ENCODE measurements at regions not wholly inside any gene's neighbourhood (a gene's known extent, or its start where the extent isn't known, plus 50 kb on each side); places are given as distances from the start of the nearest gene placed in this dataset.

DNA sequence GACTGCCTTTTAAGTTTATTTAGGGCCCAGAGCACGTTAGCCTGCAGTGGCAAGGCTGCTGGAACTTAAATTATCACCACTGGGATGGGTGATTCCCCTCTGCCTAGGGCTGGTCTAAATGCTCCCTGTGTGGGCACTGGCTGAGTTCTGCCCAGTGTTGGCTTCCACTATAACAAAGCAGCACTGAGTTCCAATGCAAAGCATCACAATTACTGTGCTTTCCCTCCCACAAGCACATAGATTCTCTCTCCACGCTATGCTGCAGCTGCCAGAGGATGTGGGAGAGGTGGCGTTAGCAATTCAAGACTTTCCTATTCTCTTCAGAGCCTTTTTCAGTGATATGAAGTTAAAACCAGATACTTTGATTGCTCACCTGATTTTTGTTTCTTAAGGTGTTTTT, 328.9 kb upstream of the DDX18 start:
- 60% methylated on average over 3 of the region's 3 CpGs for WGBS

DNA sequence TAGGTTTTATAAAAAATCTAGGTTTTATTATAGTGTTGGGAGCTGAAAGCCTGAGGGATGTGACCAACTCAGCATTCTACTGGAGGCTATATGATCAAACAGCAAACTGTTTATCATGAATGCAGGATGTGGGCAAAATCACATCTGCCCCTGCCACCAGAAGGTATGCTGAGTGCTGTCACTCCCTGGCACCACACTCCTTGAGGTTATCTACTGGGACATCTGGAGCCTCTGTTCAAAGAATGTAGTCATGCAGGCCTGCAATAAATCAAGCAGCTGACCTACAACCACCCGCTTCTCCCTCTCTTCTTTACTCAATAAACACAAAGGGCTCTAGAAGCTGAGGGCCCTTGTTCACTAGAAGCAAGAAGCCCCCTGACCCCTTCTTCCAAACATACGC, 328.4 kb upstream of the DDX18 start:
- no peak for TF ChIP-seq GABPA (IDR thresholded peaks at IDR 0.05 in 1 of 2, conservative IDR thresholded peaks at IDR 0.05 in 1 of 2)
- TF ChIP-seq JUND (IDR thresholded peaks at IDR 0.05): no peak
- TF ChIP-seq YY1 (IDR thresholded peaks at IDR 0.05): no peak
- TF ChIP-seq RXRA (IDR thresholded peaks at IDR 0.05): no peak
- TF ChIP-seq HNF4G (IDR thresholded peaks at IDR 0.05): no peak

More for the DNA sequence above, 328.9 kb upstream of the DDX18 start:
- H3K4me3 ChIP-seq (ENCODE audit: low read depth in 1 of 3, low read length in 3 of 3): no peak overlapping the region
- no peaks in the 10 kb centered on the region for H3K36me3 ChIP-seq (ENCODE audit: control insufficient read depth in 4 of 4, insufficient read depth in 3 of 4, low read depth in 1 of 4, low read length in 3 of 4)
- H3K9ac ChIP-seq (ENCODE audit: low read depth in 1 of 2, low read length in 2 of 2): no peak overlapping the region
- no peak for DNase-seq (ENCODE audit: low spot score)
- H3K9me3 ChIP-seq (ENCODE audit: control insufficient read depth in 4 of 4, low read length in 3 of 4): no peaks in the 10 kb centered on the region
- H3K4me1 ChIP-seq (ENCODE audit: control insufficient read depth in 4 of 4, insufficient read depth in 4 of 4, low read length in 3 of 4): no peaks in the 10 kb centered on the region
- TF ChIP-seq HNF4A (conservative IDR thresholded peaks at IDR 0.05): no peak
- TF ChIP-seq TAF1 (conservative IDR thresholded peaks at IDR 0.05): no peak
- TF ChIP-seq GABPA (IDR thresholded peaks at IDR 0.05 in 1 of 2, conservative IDR thresholded peaks at IDR 0.05 in 1 of 2): no peak
- no peak for TF ChIP-seq RAD21 (IDR thresholded peaks at IDR 0.05)
- H3K27ac ChIP-seq (ENCODE audit: low read depth in 1 of 2, low read length in 2 of 2): no peak overlapping the region
- H3K27me3 ChIP-seq (ENCODE audit: control insufficient read depth in 4 of 4, insufficient read depth in 4 of 4, low read length in 3 of 4): no peaks in the 10 kb centered on the region

DNA sequence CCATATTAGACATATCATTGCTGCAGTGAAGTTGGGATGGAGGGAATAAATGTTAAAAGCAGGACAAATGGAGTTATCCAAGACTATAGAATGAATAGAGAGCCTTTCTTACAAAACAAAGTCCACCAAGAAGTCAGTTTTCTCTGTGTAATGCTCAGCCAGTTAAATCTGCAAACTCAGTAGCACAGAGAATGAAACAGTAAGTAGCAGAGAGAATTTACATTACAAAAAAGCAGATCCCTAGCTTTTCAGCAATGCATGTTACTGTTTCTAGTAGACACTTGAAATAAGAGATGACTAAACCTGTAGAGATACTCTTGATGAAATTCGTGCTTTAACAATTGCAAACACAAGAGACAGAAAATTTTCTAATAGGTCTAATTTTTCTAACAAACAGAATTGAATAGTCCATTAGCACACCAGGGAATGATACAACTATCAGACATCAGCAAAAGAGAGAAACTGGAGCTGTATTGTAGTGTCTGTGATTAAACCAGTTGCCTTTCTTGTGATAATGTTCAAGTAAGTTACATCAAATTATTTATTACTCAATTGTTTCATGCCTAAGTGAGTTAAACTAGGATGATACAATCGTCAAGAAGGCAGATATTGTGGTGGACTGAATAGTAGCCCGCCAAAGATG, 322.2 kb upstream of the DDX18 start:
- H3K27ac ChIP-seq (ENCODE audit: low read depth in 1 of 2, low read length in 2 of 2): no peak overlapping the region
- no peaks in the 10 kb centered on the region for H3K9me3 ChIP-seq (ENCODE audit: control insufficient read depth in 4 of 4, low read length in 3 of 4)
- no peak for DNase-seq (ENCODE audit: low spot score)
- H3K4me1 ChIP-seq (ENCODE audit: control insufficient read depth in 4 of 4, insufficient read depth in 4 of 4, low read length in 3 of 4): no peaks in the 10 kb centered on the region
- no peak overlapping the region for H3K4me3 ChIP-seq (ENCODE audit: low read depth in 1 of 3, low read length in 3 of 3)
- 78% methylated on average over 3 of the region's 3 CpGs for WGBS
- no peaks in the 10 kb centered on the region for H3K36me3 ChIP-seq (ENCODE audit: control insufficient read depth in 4 of 4, insufficient read depth in 3 of 4, low read depth in 1 of 4, low read length in 3 of 4)
- H3K27me3 ChIP-seq (ENCODE audit: control insufficient read depth in 4 of 4, insufficient read depth in 4 of 4, low read length in 3 of 4): no peaks in the 10 kb centered on the region
- H3K9ac ChIP-seq (ENCODE audit: low read depth in 1 of 2, low read length in 2 of 2): no peak overlapping the region
- TF ChIP-seq NR2F2 (IDR thresholded peaks at IDR 0.05) (no peak), FOXA1 (IDR thresholded peaks at IDR 0.05) (no peak), HNF4A (conservative IDR thresholded peaks at IDR 0.05) (no peak), YY1 (IDR thresholded peaks at IDR 0.05) (no peak), HNF4G (IDR thresholded peaks at IDR 0.05) (no peak), EGR1 (IDR thresholded peaks at IDR 0.05; ENCODE audit: low read depth in 2 of 2) (no peak), SP1 (IDR thresholded peaks at IDR 0.05) (no peak), JUND (IDR thresholded peaks at IDR 0.05) (no peak), TAF1 (conservative IDR thresholded peaks at IDR 0.05) (no peak), FOXA2 (IDR thresholded peaks at IDR 0.05) (no peak), RAD21 (IDR thresholded peaks at IDR 0.05) (no peak), GABPA (IDR thresholded peaks at IDR 0.05 in 1 of 2, conservative IDR thresholded peaks at IDR 0.05 in 1 of 2) (no peak), RXRA (IDR thresholded peaks at IDR 0.05) (no peak)
- TF ChIP-seq, protein P1, sequence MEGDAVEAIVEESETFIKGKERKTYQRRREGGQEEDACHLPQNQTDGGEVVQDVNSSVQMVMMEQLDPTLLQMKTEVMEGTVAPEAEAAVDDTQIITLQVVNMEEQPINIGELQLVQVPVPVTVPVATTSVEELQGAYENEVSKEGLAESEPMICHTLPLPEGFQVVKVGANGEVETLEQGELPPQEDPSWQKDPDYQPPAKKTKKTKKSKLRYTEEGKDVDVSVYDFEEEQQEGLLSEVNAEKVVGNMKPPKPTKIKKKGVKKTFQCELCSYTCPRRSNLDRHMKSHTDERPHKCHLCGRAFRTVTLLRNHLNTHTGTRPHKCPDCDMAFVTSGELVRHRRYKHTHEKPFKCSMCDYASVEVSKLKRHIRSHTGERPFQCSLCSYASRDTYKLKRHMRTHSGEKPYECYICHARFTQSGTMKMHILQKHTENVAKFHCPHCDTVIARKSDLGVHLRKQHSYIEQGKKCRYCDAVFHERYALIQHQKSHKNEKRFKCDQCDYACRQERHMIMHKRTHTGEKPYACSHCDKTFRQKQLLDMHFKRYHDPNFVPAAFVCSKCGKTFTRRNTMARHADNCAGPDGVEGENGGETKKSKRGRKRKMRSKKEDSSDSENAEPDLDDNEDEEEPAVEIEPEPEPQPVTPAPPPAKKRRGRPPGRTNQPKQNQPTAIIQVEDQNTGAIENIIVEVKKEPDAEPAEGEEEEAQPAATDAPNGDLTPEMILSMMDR (IDR thresholded peaks at IDR 0.05; ENCODE audit: low read depth, low read length, missing input control): no peak
- TF ChIP-seq, protein P2, sequence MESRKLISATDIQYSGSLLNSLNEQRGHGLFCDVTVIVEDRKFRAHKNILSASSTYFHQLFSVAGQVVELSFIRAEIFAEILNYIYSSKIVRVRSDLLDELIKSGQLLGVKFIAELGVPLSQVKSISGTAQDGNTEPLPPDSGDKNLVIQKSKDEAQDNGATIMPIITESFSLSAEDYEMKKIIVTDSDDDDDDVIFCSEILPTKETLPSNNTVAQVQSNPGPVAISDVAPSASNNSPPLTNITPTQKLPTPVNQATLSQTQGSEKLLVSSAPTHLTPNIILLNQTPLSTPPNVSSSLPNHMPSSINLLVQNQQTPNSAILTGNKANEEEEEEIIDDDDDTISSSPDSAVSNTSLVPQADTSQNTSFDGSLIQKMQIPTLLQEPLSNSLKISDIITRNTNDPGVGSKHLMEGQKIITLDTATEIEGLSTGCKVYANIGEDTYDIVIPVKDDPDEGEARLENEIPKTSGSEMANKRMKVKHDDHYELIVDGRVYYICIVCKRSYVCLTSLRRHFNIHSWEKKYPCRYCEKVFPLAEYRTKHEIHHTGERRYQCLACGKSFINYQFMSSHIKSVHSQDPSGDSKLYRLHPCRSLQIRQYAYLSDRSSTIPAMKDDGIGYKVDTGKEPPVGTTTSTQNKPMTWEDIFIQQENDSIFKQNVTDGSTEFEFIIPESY (IDR thresholded peaks at IDR 0.05): no peak
- TF ChIP-seq, protein P3, sequence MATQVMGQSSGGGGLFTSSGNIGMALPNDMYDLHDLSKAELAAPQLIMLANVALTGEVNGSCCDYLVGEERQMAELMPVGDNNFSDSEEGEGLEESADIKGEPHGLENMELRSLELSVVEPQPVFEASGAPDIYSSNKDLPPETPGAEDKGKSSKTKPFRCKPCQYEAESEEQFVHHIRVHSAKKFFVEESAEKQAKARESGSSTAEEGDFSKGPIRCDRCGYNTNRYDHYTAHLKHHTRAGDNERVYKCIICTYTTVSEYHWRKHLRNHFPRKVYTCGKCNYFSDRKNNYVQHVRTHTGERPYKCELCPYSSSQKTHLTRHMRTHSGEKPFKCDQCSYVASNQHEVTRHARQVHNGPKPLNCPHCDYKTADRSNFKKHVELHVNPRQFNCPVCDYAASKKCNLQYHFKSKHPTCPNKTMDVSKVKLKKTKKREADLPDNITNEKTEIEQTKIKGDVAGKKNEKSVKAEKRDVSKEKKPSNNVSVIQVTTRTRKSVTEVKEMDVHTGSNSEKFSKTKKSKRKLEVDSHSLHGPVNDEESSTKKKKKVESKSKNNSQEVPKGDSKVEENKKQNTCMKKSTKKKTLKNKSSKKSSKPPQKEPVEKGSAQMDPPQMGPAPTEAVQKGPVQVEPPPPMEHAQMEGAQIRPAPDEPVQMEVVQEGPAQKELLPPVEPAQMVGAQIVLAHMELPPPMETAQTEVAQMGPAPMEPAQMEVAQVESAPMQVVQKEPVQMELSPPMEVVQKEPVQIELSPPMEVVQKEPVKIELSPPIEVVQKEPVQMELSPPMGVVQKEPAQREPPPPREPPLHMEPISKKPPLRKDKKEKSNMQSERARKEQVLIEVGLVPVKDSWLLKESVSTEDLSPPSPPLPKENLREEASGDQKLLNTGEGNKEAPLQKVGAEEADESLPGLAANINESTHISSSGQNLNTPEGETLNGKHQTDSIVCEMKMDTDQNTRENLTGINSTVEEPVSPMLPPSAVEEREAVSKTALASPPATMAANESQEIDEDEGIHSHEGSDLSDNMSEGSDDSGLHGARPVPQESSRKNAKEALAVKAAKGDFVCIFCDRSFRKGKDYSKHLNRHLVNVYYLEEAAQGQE (IDR thresholded peaks at IDR 0.05): no peak
- TF ChIP-seq, protein P4, sequence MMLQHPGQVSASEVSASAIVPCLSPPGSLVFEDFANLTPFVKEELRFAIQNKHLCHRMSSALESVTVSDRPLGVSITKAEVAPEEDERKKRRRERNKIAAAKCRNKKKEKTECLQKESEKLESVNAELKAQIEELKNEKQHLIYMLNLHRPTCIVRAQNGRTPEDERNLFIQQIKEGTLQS (IDR thresholded peaks at IDR 0.05): no peak
- TF ChIP-seq, protein P5, sequence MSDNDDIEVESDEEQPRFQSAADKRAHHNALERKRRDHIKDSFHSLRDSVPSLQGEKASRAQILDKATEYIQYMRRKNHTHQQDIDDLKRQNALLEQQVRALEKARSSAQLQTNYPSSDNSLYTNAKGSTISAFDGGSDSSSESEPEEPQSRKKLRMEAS (IDR thresholded peaks at IDR 0.05): no peak

More for the DNA sequence above, 328.4 kb upstream of the DDX18 start:
- no peak for DNase-seq (ENCODE audit: low spot score)
- Histone ChIP-seq H3K4me1 (ENCODE audit: control insufficient read depth in 4 of 4, insufficient read depth in 4 of 4, low read length in 3 of 4) (no peaks in the 10 kb centered on the region), H3K27ac (ENCODE audit: low read depth in 1 of 2, low read length in 2 of 2) (no peak overlapping the region), H3K4me3 (ENCODE audit: low read depth in 1 of 3, low read length in 3 of 3) (no peak overlapping the region), H3K27me3 (ENCODE audit: control insufficient read depth in 4 of 4, insufficient read depth in 4 of 4, low read length in 3 of 4) (no peaks in the 10 kb centered on the region), H3K9me3 (ENCODE audit: control insufficient read depth in 4 of 4, low read length in 3 of 4) (no peaks in the 10 kb centered on the region), H3K9ac (ENCODE audit: low read depth in 1 of 2, low read length in 2 of 2) (no peak overlapping the region), H3K36me3 (ENCODE audit: control insufficient read depth in 4 of 4, insufficient read depth in 3 of 4, low read depth in 1 of 4, low read length in 3 of 4) (no peaks in the 10 kb centered on the region)
- 82% methylated on average over 2 of the region's 2 CpGs for WGBS

Data from liver (tissue), 8 donors.